CD4-positive, alpha-beta T cell (primary cell): ENCODE measurements at regions not wholly inside any gene's neighbourhood (a gene's known extent, or its start where the extent isn't known, plus 50 kb on each side); places are given as distances from the start of the nearest gene placed in this dataset.

Experiments
- ATAC-seq: fragments of 200-7000 bp; cut with Tn5 transposase; one replicate; pipeline ENCODE4 v1.10.0; 2022; ENCODE audit warnings: mild to moderate bottlenecking; ENCODE audit not compliant: poor library complexity
- CTCF ChIA-PET: fragments of 350-600 bp; sonication (Branson Sonifier 250); formaldehyde crosslinking; loops from one replicate; lab custom pipeline; 2021; ENCODE audit warnings: antibody characterized with exemption, inconsistent platforms; lab: Charles Lee
- POLR2A ChIA-PET: fragments of 350-600 bp; sonication (Branson Sonifier 250); formaldehyde crosslinking; loops from one replicate; lab custom pipeline; 2021; ENCODE audit warnings: antibody characterized with exemption, inconsistent platforms; lab: Charles Lee
- DNase-seq, 14 experiments: peaks; one replicate each; pipeline ENCODE4 v3.0.0-alpha.2; 2013 to 2020; ENCODE audit warnings: mixed read lengths in 2 of 14
- H3K27ac ChIP-seq, 2 donors: one replicate each; pipeline versions ENCODE4 v1.5.1 to v1.7.0; 2013; ENCODE audit warnings: low read length in 2 of 2, low read depth in 1 of 2, mild to moderate bottlenecking in 1 of 2
- H3K27me3 ChIP-seq, 2 experiments: 1 replicate in 1 of 2; 2 replicates in 1 of 2; pipeline versions ENCODE4 v1.6.1 to v1.7.0; 2013; ENCODE audit warnings: low read length in 2 of 2, control low read depth in 1 of 2, mild to moderate bottlenecking in 1 of 2, moderate library complexity in 1 of 2; ENCODE audit not compliant: insufficient read depth in 2 of 2, control insufficient read depth in 1 of 2
- H3K36me3 ChIP-seq: one replicate; pipeline ENCODE4 v1.6.1; 2013; ENCODE audit warnings: low read length, control low read depth; ENCODE audit not compliant: insufficient read depth
- H3K4me1 ChIP-seq: one replicate; pipeline ENCODE4 v1.6.1; 2013; ENCODE audit warnings: low read length, control low read depth; ENCODE audit not compliant: insufficient read depth
- H3K4me3 ChIP-seq: one replicate; pipeline ENCODE4 v1.5.1; 2013; ENCODE audit warnings: mild to moderate bottlenecking, low read length, moderate library complexity
- H3K9me3 ChIP-seq, 2 experiments: 1 replicate in 1 of 2; 2 replicates in 1 of 2; pipeline versions ENCODE4 v1.6.1 to v1.7.0; 2013; ENCODE audit warnings: low read length in 2 of 2, mild to moderate bottlenecking in 2 of 2, control low read depth in 1 of 2, moderate library complexity in 1 of 2; ENCODE audit not compliant: control insufficient read depth in 1 of 2, insufficient read depth in 1 of 2
- H3K27ac Mint-ChIP-seq: one replicate; pipeline ENCODE4 v1.8.0; 2020; ENCODE audit warnings: mixed read lengths
- H3K27me3 Mint-ChIP-seq: one replicate; pipeline ENCODE4 v1.8.0; 2021; ENCODE audit warnings: mixed read lengths
- H3K36me3 Mint-ChIP-seq: one replicate; pipeline ENCODE4 v1.8.0; 2021; ENCODE audit warnings: low read depth, mixed read lengths
- H3K4me1 Mint-ChIP-seq: one replicate; pipeline ENCODE4 v1.8.0; 2021; ENCODE audit warnings: low read depth, mixed read lengths
- H3K4me3 Mint-ChIP-seq: one replicate; pipeline ENCODE4 v1.8.0; 2020; ENCODE audit warnings: mild to moderate bottlenecking, mixed read lengths
- H3K9me3 Mint-ChIP-seq: one replicate; pipeline ENCODE4 v1.8.0; 2020; ENCODE audit warnings: mixed read lengths
- intact Hi-C, 2 experiments: fragments of 100-400 bp; cut with DNase I in 1 of 2; cut with micrococcal nuclease in 1 of 2; formaldehyde crosslinking; loops; one replicate each; pipeline versions ENCODE4 v1.15.1 to v1.9.0; 2023 to 2025; cut with DNase I, micrococcal nuclease
- TF ChIP-seq, protein P1 (sequence below): fragments of 200-600 bp; IDR thresholded peaks from one replicate; pipeline ENCODE4 v1.8.0; 2022; ENCODE audit warnings: antibody characterized with exemption, mild to moderate bottlenecking

DNA sequence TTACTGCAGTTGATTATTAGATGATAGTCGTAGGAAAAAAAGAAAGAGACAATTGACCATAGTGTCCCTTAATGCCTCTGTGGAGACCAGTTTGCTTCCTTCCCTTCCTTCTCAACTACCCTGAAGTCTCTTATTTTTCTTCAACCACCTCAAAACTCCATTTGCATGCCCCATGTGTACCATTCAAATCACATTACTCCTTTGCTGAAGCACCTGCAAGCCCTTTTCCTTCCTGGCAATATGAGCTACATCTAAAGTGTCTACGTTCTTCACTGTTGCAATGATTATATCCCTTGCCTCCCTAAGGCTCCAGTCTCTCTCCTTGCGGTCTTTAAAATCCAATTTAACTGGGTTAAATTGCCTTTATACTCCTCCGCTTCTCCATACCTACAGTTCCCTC, 867.4 kb upstream of the API5 start:
- ATAC-seq (no peak), DNase-seq (no peak)
- Mint-ChIP-seq H3K4me1 (no peaks in the 10 kb centered on the region), H3K9me3 (peaks cover 14% of the 10 kb centered on the region), H3K27ac (no peak overlapping the region), H3K36me3 (no peaks in the 10 kb centered on the region), H3K4me3 (no peak overlapping the region), H3K27me3 (no peaks in the 10 kb centered on the region)
- no peak overlapping the region for H3K4me3 ChIP-seq
- no peak overlapping the region for H3K27ac ChIP-seq
- TF ChIP-seq, protein P1, sequence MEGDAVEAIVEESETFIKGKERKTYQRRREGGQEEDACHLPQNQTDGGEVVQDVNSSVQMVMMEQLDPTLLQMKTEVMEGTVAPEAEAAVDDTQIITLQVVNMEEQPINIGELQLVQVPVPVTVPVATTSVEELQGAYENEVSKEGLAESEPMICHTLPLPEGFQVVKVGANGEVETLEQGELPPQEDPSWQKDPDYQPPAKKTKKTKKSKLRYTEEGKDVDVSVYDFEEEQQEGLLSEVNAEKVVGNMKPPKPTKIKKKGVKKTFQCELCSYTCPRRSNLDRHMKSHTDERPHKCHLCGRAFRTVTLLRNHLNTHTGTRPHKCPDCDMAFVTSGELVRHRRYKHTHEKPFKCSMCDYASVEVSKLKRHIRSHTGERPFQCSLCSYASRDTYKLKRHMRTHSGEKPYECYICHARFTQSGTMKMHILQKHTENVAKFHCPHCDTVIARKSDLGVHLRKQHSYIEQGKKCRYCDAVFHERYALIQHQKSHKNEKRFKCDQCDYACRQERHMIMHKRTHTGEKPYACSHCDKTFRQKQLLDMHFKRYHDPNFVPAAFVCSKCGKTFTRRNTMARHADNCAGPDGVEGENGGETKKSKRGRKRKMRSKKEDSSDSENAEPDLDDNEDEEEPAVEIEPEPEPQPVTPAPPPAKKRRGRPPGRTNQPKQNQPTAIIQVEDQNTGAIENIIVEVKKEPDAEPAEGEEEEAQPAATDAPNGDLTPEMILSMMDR = no peak
- CTCF ChIA-PET = no interaction called here
- peaks cover 0 to 15% of the 10 kb centered on the region in 2 experiments for H3K9me3 ChIP-seq
- no peaks in the 10 kb centered on the region for H3K4me1 ChIP-seq
- no peaks in the 10 kb centered on the region for H3K27me3 ChIP-seq
- POLR2A ChIA-PET = no interaction called here
- H3K36me3 ChIP-seq = no peaks in the 10 kb centered on the region
- intact Hi-C loops = no loop called here

DNA sequence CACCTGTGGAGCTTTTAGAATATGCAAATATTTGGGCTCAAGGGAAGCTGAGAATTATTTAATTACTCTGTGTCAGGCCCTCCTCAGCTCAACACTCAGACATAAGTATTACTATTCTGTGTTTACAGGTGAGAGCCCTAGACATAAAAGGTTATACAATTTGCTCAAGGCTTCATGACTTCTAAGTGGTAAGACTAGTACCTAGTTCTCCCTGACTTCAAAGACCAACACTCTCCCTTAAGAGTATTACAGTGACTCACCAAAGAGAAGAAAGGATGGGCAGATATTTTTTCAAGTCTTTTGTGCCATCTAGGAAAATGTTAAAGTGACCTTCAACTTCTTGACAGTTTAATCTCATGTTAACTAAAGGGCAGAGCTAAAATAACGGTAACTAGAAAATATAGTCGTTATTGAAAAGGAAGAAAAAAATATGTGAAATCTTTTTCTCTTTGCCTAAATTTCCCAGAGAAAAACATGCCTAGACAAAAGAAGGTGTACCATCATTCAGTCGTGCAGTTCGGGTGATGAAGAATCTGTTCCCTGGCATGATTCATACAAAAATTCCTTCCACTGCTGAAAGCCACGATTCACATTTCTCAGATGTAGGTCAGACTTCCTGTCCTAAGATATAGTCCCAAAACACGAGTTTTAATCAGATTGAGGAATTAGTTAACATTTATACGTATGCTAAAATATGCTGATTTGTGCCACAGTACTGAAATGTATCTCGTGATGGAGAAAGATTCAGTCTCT, 849.1 kb upstream of the API5 start:
- ATAC-seq = no peak
- no peak overlapping the region for H3K27ac Mint-ChIP-seq
- CTCF ChIA-PET = no interaction called here
- no peaks in the 10 kb centered on the region for H3K4me1 Mint-ChIP-seq
- intact Hi-C loops = no loop called here
- POLR2A ChIA-PET = no interaction called here
- no peaks in the 10 kb centered on the region for H3K27me3 Mint-ChIP-seq
- Histone ChIP-seq H3K4me1 (no peaks in the 10 kb centered on the region), H3K27me3 (no peaks in the 10 kb centered on the region), H3K27ac (no peak overlapping the region), H3K4me3 (no peak overlapping the region), H3K36me3 (no peaks in the 10 kb centered on the region), H3K9me3 (peaks cover 3 to 6% of the 10 kb centered on the region in 2 experiments)
- H3K4me3 Mint-ChIP-seq = no peak overlapping the region
- peaks cover 8% of the 10 kb centered on the region for H3K9me3 Mint-ChIP-seq
- DNase-seq = no peak
- no peaks in the 10 kb centered on the region for H3K36me3 Mint-ChIP-seq
- TF ChIP-seq, protein P1 = no peak

DNA sequence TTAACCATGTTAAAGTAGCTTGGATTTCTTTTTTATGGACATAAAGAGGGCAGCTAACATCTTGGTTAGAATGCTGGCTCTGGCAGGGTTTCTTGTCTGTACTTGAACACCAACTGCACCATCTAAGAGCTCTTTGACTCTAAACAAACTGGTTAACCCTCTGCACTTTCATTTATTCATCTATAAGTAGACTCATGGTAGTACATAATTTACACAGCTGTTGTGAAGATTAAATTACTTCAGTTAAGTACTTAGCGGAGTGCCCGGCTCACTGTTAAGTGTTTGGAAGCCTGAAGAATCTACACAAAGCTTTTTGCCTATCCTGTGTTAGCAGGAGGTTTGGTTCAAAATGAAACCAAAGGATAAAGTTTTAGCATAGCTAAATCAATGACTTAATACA, 846.2 kb upstream of the API5 start:
- ATAC-seq (no peak), DNase-seq (no peak)
- H3K4me1 Mint-ChIP-seq = no peaks in the 10 kb centered on the region
- Histone ChIP-seq H3K4me1 (no peaks in the 10 kb centered on the region), H3K9me3 (peaks cover 3 to 6% of the 10 kb centered on the region in 2 experiments), H3K4me3 (no peak overlapping the region), H3K27me3 (no peaks in the 10 kb centered on the region), H3K36me3 (no peaks in the 10 kb centered on the region), H3K27ac (no peak overlapping the region)
- H3K4me3 Mint-ChIP-seq = no peak overlapping the region
- no peaks in the 10 kb centered on the region for H3K27me3 Mint-ChIP-seq
- H3K9me3 Mint-ChIP-seq = peaks cover 9% of the 10 kb centered on the region
- intact Hi-C loops = no loop called here
- TF ChIP-seq, protein P1 = no peak
- CTCF ChIA-PET = no interaction called here
- H3K27ac Mint-ChIP-seq = no peak overlapping the region
- POLR2A ChIA-PET = no interaction called here
- no peaks in the 10 kb centered on the region for H3K36me3 Mint-ChIP-seq
